Progenitor cell of endocrine pancreas (in vitro differentiated cells): ENCODE measurements at regions not wholly inside any gene's neighbourhood (a gene's known extent, or its start where the extent isn't known, plus 50 kb on each side); places are given as distances from the start of the nearest gene placed in this dataset.

Experiments used
- DNase-seq: peaks from one replicate; pipeline ENCODE4 v3.0.0; 2021; ENCODE audit warnings: low spot score; ENCODE audit not compliant: unreplicated experiment
- H3K27ac Mint-ChIP-seq: 2 replicates; pipeline ENCODE4 v1.8.0; 2021; ENCODE audit warnings: mild to moderate bottlenecking, moderate library complexity, mixed read lengths
- H3K27me3 Mint-ChIP-seq: 2 replicates; pipeline ENCODE4 v1.8.0; 2021; ENCODE audit warnings: mixed read lengths
- H3K36me3 Mint-ChIP-seq: 2 replicates; pipeline ENCODE4 v1.8.0; 2022; ENCODE audit warnings: mixed read lengths; ENCODE audit not compliant: insufficient read depth
- H3K4me1 Mint-ChIP-seq: 2 replicates; pipeline ENCODE4 v1.8.0; 2021; ENCODE audit warnings: low read depth, mixed read lengths
- H3K4me3 Mint-ChIP-seq: 2 replicates; pipeline ENCODE4 v1.8.0; 2021; ENCODE audit warnings: low read depth, mild to moderate bottlenecking, moderate library complexity, mixed read lengths
- H3K9me3 Mint-ChIP-seq: 2 replicates; pipeline ENCODE4 v1.8.0; 2021; ENCODE audit warnings: low read depth, mixed read lengths
- TF ChIP-seq, protein P1 (sequence below): fragments of 200-600 bp; sonication (generic); IDR thresholded peaks from one replicate; pipeline ENCODE4 v1.5.0; 2021; ENCODE audit warnings: antibody characterized with exemption, mild to moderate bottlenecking; ENCODE audit not compliant: unreplicated experiment

DNA sequence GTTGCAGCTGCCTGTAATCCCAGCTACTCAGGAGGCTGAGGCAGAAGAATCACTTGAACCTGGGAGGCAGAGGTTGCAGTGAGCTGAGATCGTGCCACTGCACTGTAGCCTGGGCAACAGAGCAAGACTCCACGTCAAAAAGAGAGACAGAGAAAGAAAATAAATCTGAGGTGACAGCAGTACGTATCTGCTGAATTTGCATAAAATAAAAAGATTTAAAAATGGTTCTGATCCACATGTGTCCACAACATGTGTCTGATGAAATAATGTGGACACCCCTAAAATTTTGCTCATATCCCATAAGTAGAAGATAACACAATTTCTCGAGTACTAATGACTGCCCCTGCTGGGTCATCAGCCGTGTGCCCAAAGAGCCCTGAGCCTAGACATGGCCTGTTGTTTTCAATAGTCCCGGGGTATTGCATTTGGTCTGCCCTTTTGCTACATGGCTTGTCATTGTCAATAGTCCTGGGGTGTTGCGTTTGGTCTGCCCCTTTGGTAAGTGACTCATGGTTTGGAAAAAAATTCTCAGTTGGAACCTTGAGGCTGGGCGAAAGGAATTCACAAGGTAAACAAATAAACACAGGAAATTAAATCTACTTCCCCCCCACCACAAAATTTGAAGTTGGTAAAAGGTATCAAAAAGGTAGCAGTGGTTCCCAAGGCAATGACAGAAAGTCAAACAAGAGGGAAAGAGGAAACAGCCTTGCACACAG is 434.6 kb upstream of the MAF start:
- H3K36me3 Mint-ChIP-seq, result no peaks in the 10 kb centered on the region
- DNase-seq, result no peak
- peaks cover 17% of the 10 kb centered on the region for H3K9me3 Mint-ChIP-seq
- H3K27me3 Mint-ChIP-seq, result peaks cover 15% of the 10 kb centered on the region
- TF ChIP-seq, protein P1, sequence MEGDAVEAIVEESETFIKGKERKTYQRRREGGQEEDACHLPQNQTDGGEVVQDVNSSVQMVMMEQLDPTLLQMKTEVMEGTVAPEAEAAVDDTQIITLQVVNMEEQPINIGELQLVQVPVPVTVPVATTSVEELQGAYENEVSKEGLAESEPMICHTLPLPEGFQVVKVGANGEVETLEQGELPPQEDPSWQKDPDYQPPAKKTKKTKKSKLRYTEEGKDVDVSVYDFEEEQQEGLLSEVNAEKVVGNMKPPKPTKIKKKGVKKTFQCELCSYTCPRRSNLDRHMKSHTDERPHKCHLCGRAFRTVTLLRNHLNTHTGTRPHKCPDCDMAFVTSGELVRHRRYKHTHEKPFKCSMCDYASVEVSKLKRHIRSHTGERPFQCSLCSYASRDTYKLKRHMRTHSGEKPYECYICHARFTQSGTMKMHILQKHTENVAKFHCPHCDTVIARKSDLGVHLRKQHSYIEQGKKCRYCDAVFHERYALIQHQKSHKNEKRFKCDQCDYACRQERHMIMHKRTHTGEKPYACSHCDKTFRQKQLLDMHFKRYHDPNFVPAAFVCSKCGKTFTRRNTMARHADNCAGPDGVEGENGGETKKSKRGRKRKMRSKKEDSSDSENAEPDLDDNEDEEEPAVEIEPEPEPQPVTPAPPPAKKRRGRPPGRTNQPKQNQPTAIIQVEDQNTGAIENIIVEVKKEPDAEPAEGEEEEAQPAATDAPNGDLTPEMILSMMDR, result no peak
- no peak overlapping the region for H3K27ac Mint-ChIP-seq
- H3K4me1 Mint-ChIP-seq, result peaks cover 5% of the 10 kb centered on the region
- no peak overlapping the region for H3K4me3 Mint-ChIP-seq

DNA sequence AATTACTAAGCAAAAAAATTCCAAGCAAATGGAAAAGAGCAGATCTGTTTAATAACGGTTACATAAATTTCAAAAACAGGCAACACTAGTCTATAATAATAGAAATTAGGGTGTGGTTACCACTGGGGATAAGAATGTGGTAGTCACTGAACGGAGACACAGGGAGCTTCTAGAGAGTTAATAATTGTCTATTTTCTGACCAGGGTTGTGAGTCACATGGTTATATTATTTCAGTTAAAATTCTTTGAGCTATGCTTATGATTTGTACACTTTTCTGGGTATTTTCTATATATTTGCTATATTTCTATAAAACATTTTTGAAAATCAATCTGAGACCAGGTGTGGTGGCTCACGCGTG is 433.9 kb upstream of the MAF start:
- Mint-ChIP-seq H3K36me3 (no peaks in the 10 kb centered on the region), H3K27me3 (peaks cover 15% of the 10 kb centered on the region), H3K9me3 (peaks cover 15% of the 10 kb centered on the region), H3K4me1 (peaks cover 5% of the 10 kb centered on the region), H3K4me3 (no peak overlapping the region), H3K27ac (no peak overlapping the region)
- DNase-seq, result no peak
- TF ChIP-seq, protein P1, result no peak

DNA sequence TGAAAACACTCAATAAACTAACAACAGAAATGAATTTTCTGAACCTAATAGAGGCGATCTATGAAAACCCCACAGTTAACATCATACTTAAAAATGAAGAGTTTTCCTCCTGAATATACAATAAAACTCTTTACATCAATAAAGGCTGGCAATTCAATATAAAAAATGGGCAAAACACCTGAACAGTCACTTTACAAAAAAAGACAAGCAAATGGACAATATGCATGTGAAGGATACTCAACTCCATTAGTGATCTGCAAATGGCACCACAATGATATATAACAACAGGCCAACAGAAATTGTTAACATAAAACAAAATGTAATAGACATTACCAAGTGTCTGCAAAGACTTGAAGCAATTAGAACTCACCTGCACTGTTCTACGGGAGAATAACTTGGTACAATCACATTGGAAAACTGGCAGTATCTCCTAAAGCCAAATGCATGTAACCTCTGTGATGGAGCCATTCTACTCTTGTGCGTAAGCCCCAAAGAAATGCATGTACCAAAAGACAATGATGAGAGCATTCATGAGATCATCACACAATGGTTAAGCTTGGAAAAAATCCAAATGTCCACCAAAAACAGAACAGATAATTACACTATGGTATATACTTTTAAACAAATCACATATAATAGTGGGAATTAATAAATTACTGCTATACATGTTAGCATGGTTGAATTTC is 433.4 kb upstream of the MAF start:
- peaks cover 14% of the 10 kb centered on the region for H3K9me3 Mint-ChIP-seq
- peaks cover 8% of the 10 kb centered on the region for H3K4me1 Mint-ChIP-seq
- no peak overlapping the region for H3K4me3 Mint-ChIP-seq
- TF ChIP-seq, protein P1, result no peak
- DNase-seq, result no peak
- no peak overlapping the region for H3K27ac Mint-ChIP-seq
- peaks cover 15% of the 10 kb centered on the region for H3K27me3 Mint-ChIP-seq
- H3K36me3 Mint-ChIP-seq, result no peaks in the 10 kb centered on the region

DNA sequence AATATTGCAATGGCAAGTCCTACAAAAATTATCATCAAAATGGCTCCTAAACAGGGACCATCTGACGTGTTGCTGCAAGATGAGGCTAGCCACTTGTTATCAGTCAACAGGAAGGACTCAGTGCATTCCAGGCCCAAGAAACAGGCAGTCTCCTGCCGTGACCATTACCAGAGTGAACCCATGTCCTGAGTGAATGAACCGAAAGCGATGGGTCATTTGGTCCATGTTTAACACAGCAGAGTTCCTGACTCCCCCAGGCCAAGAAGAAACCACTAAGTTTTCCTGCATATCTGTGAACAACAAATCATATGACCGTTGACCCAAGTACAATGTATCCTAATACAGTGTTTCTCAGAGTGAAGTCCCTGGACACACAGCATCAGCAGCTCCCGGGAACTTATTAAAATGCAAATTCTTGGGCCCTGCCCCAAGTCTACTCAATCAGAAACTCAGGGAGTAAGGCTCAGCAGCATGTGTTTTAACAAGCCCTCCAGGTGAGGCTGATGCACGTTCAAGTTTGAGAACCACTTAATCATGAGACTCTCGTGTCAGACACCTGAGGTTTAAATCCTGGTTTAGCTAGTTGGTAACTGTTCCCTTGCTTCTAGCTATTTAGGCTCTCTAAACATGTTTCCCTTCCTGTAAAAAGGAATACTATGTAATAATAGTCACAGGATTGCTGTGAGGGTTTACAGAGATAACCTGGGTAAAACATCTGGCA is 429.4 kb upstream of the MAF start:
- Mint-ChIP-seq H3K4me3 (no peak overlapping the region), H3K27ac (no peak overlapping the region), H3K4me1 (peaks cover 8% of the 10 kb centered on the region), H3K36me3 (no peaks in the 10 kb centered on the region), H3K9me3 (peaks cover 14% of the 10 kb centered on the region), H3K27me3 (peaks cover 21% of the 10 kb centered on the region)
- TF ChIP-seq, protein P1, result no peak
- no peak for DNase-seq

DNA sequence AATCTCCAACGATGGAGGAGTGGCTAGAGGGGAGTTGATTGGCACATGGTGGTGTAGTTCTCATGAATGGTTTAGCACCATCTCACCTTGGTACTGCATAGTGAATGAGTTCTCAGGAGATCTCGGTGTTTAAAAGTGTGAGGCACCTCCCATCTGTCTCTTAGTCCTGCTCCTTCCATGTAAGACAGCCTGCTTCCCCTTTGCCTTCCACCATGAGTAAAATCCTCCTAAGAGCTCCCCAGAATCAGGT is 428.8 kb upstream of the MAF start:
- peaks cover 21% of the 10 kb centered on the region for H3K27me3 Mint-ChIP-seq
- H3K9me3 Mint-ChIP-seq, result peaks cover 13% of the 10 kb centered on the region
- peaks cover 8% of the 10 kb centered on the region for H3K4me1 Mint-ChIP-seq
- H3K36me3 Mint-ChIP-seq, result no peaks in the 10 kb centered on the region
- peak overlapping the region; percentile 21 for H3K27ac Mint-ChIP-seq
- no peak for DNase-seq
- TF ChIP-seq, protein P1, result no peak
- H3K4me3 Mint-ChIP-seq, result no peak overlapping the region
